Ishikawa (cell line): ENCODE measurements at regions not wholly inside any gene's neighbourhood (a gene's known extent, or its start where the extent isn't known, plus 50 kb on each side); places are given as distances from the start of the nearest gene placed in this dataset.

Experiments
- CEBPB ChIP-seq: IDR thresholded peaks from 2 replicates; pipeline ENCODE4 v1.6.1; 2012
- CREB1 ChIP-seq: IDR thresholded peaks from 2 replicates; pipeline ENCODE4 v1.6.1; 2012; ENCODE audit warnings: low read depth
- EGR1 ChIP-seq: IDR thresholded peaks from 2 replicates; pipeline ENCODE4 v1.6.1; 2012
- EP300 ChIP-seq: IDR thresholded peaks from 2 replicates; pipeline ENCODE4 v1.6.1; 2012; ENCODE audit warnings: borderline replicate concordance
- FOXM1 ChIP-seq: IDR thresholded peaks from 2 replicates; pipeline ENCODE4 v1.6.1; 2012; ENCODE audit warnings: low read depth, borderline replicate concordance
- NFIC ChIP-seq: IDR thresholded peaks from 2 replicates; pipeline ENCODE4 v1.6.1; 2012
- RAD21 ChIP-seq: IDR thresholded peaks from 2 replicates; pipeline ENCODE4 v1.6.1; 2012; ENCODE audit warnings: low read depth
- REST ChIP-seq: IDR thresholded peaks from 2 replicates; pipeline ENCODE4 v1.6.1; 2012; ENCODE audit warnings: low read depth, mild to moderate bottlenecking
- TAF1 ChIP-seq: IDR thresholded peaks from 2 replicates; pipeline ENCODE4 v1.6.1; 2012; ENCODE audit warnings: low read depth, mild to moderate bottlenecking
- TCF12 ChIP-seq: IDR thresholded peaks from 2 replicates; pipeline ENCODE4 v1.6.1; 2012; ENCODE audit warnings: low read depth
- TEAD4 ChIP-seq: IDR thresholded peaks from 2 replicates; pipeline ENCODE4 v1.6.1; 2012
- USF1 ChIP-seq: IDR thresholded peaks from 2 replicates; pipeline ENCODE4 v1.6.1; 2012
- YY1 ChIP-seq: IDR thresholded peaks from 2 replicates; pipeline ENCODE4 v1.6.1; 2012; ENCODE audit warnings: low read depth
- ZBTB7A ChIP-seq: IDR thresholded peaks from 2 replicates; pipeline ENCODE4 v1.6.1; 2012; ENCODE audit warnings: low read depth
- TF ChIP-seq, protein P1 (sequence below): IDR thresholded peaks from 2 replicates; pipeline ENCODE4 v1.6.1; 2012

DNA sequence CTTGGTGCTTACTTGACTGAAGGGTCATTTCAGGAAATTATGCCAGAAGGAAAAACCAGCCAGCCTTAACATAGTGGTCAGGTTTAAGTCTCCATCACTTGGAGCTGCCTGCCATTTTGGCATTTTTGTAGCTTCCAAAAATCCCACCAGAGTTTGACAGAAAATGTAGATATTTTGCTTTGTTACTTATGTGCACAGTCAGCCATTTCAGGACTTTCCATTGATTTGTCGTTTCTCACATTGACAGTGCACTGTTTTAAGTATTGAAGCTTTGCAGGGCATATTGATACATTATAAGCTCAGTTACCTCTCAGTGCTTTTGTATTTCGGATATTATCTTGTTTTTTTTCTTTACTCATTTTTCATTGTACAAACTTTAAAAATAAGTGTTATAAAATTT, 89.0 kb upstream of the ANKRD34C start:
- TF ChIP-seq EGR1 (no peak), USF1 (no peak), CEBPB (no peak), NFIC (no peak)

DNA sequence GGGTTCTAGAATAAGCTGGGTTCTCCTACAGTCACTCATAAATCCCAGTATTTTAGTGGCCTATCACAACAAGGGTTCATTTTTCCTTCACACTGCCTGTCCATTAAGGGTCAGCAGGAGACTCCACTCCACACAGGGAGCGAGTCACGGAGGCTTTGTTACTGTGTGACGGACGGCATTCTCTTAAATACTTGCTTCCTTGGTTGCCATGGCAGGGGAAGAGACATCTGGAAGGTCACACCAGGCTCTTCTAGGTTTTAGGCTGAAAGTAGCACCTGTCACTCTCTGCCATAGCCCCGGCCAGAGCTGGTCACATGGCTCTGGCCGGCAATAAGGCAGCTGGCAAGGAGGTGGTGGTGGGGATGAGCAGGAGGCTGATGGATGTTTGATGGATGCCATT, 89.4 kb upstream of the ANKRD34C start:
- TF ChIP-seq REST = no peak

DNA sequence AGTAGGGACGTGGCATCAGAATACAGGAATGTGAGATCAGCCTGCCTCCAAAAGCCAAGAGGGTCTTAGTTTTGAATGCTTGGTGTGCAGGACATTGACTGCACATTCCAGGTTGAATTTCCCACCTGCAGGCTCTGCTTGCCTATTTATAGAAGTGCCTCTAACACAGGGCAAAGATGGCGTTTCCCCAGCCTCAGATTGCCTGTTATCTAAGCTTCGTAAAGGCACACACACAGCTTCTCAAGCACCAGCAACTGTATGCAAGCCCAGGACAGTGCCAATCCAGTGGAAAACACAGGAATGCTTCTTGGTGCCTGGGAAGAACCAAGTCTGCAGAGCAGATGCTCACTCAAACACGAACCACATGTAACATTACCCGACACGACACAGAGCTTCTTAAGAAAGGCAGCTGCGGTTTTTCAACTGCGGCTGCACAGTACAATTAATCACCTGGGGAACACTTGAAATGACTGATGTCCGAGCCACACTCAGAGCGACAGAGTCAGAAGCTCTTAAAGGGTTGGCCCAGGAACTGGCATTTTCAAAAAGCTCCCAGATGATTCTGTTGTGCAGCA, 90.0 kb upstream of the ANKRD34C start:
- TF ChIP-seq TEAD4 (no peak), YY1 (no peak), FOXM1 (no peak), TCF12 (no peak), NFIC (no peak), USF1 (no peak), EP300 (no peak)

GRCh38 chr15:79190093-79190492, 92.4 kb upstream of the ANKRD34C start:
- TF ChIP-seq NFIC (no peak), FOXM1 (no peak), TAF1 (no peak), YY1 (no peak), RAD21 (no peak)

DNA sequence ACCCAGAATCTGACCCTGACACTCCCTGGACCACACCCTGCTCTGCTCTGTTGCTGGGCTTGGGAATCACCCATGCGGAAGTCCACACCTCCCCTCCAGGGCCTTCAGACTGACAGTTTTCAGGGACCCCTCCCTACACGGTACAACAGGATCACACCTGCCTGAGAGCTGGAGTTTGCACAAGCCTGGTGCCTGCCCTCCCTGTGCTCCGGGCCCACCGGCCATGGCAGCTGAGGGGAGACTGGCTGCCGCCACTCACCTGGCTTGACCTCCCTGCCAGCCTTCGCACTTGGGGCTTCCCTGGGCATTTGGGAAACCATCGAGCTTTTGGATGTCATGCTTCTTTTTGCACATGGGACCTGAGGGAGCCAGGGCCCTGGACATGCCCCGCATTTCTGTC, 95.9 kb upstream of the ANKRD34C start:
- no peak for TF ChIP-seq RAD21
- TF ChIP-seq EP300 = no peak
- no peak for TF ChIP-seq USF1
- no peak for TF ChIP-seq TCF12
- no peak for TF ChIP-seq ZBTB7A
- no peak for TF ChIP-seq CEBPB
- TF ChIP-seq FOXM1 = no peak
- TF ChIP-seq TAF1 = no peak

DNA sequence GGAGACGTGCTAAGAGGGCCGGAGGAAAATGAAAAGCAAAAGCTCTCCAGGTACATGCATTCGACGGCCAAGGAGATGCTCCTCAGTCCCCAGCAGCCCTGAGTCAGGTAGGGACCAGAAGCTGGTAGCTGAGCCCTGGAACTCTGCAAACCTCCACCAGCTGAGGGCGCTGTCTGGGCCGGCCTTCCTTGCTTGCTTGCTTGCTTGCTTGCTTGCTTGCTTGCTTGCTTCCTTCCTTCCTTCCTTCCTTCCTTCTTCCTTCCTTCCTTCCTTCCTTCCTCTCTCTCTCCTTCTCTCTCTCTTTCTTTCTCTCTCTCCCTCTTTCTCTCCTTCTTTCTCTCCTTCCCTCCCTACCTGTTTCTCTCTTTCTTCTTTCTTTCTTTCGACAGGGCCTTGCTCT, 94.6 kb upstream of the RASGRF1 start:
- TF ChIP-seq TAF1 (no peak), TCF12 (no peak), FOXM1 (no peak), EP300 (no peak)

DNA sequence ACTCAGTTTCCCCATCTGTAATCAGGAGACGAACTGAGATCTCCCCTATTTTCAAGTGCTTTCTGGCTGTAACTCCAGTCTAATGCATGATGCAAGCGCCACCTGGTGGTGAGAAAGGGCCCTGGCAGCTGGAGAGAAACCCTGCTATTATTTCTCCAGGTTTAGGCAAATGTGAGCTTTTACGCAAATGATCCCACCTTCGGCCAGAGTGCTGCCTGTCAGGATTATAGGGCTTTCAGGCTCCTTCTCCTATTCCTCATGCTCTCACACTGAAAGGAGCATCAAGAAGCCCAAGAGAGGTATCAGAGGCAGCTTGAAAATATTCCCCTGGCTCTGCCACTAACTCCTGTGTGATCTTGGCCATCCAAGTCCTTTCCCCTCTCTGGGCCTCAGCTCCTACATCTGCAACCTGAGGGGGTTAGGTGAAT, 93.9 kb upstream of the RASGRF1 start:
- TF ChIP-seq RAD21 (peak; percentile 93), TCF12 (no peak)

GRCh38 chr15:79180318-79180717, 89.7 kb upstream of the RASGRF1 start:
- TF ChIP-seq FOXM1 = no peak
- no peak for TF ChIP-seq TEAD4
- TF ChIP-seq CREB1 = no peak
- no peak for TF ChIP-seq TAF1
- TF ChIP-seq EGR1 = no peak
- no peak for TF ChIP-seq ZBTB7A
- no peak for TF ChIP-seq USF1
- no peak for TF ChIP-seq NFIC
- no peak for TF ChIP-seq CEBPB
- TF ChIP-seq, protein P1, sequence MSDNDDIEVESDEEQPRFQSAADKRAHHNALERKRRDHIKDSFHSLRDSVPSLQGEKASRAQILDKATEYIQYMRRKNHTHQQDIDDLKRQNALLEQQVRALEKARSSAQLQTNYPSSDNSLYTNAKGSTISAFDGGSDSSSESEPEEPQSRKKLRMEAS = no peak
- no peak for TF ChIP-seq EP300
- no peak for TF ChIP-seq REST
- TF ChIP-seq TCF12 = no peak
- no peak for TF ChIP-seq YY1
- TF ChIP-seq RAD21 = no peak
